Tibial nerve (tissue), 4 donors: ENCODE measurements at regions not wholly inside any gene's neighbourhood (a gene's known extent, or its start where the extent isn't known, plus 50 kb on each side); places are given as distances from the start of the nearest gene placed in this dataset.
"Not testable (repeated sequence)": the region's sequence is repeated elsewhere in the genome, so short reads cannot be mapped to it uniquely, and the experiment has no call there.

Experiments
- DNase-seq, 2 donors: peaks; one replicate each; pipeline ENCODE4 v3.0.0-alpha.2; 2019; ENCODE audit warnings: low spot score in 2 of 2
- H3K27ac ChIP-seq, 4 donors: fragments of 200-600 bp; sonication (generic) in 3 of 4; one replicate each; pipeline ENCODE4 v1.5.1; 2017 to 2019; ENCODE audit warnings: mild to moderate bottlenecking in 1 of 4
- H3K27me3 ChIP-seq, 2 donors: fragments of 200-600 bp; sonication (generic) in 1 of 2; one replicate each; pipeline versions ENCODE4 v1.5.1 to v1.6.0; 2017 to 2019
- H3K36me3 ChIP-seq, 3 donors: fragments of 200-600 bp; sonication (generic); one replicate each; pipeline ENCODE4 v1.5.1; 2018 to 2019
- H3K4me1 ChIP-seq, 4 donors: fragments of 200-600 bp; sonication (generic) in 3 of 4; one replicate each; pipeline ENCODE4 v1.5.1; 2017 to 2019
- H3K4me3 ChIP-seq, 4 donors: fragments of 200-600 bp; sonication (generic) in 3 of 4; one replicate each; pipeline ENCODE4 v1.5.1; 2017 to 2019; ENCODE audit warnings: mild to moderate bottlenecking in 1 of 4, moderate library complexity in 1 of 4
- H3K9me3 ChIP-seq, 4 donors: fragments of 200-600 bp; sonication (generic) in 3 of 4; one replicate each; pipeline ENCODE4 v1.5.1; 2017 to 2019
- EP300 ChIP-seq, 2 donors: sonication (generic); formaldehyde crosslinking; IDR thresholded peaks; one replicate each; pipeline ENCODE4 v1.6.1; 2017; ENCODE audit warnings: antibody characterized with exemption in 2 of 2, mild to moderate bottlenecking in 1 of 2
- POLR2A ChIP-seq, 2 donors: fragments of 450-650 bp; IDR thresholded peaks; one replicate each; pipeline ENCODE4 v1.6.1; 2017; ENCODE audit warnings: antibody characterized with exemption in 2 of 2, mild to moderate bottlenecking in 2 of 2, moderate library complexity in 2 of 2
- WGBS, 2 donors: methylation state at CpG; one replicate each; pipeline ENCODE4 v1.1.5; 2018; 5-methylcytosine and 5-hydroxymethylcytosine counted together
- TF ChIP-seq, protein P1 (sequence below), 5 experiments: fragments of 200-600 bp in 3 of 5; fragments of 450-650 bp in 2 of 5; sonication (generic) in 3 of 5; IDR thresholded peaks; one replicate each; pipeline ENCODE4 v1.5.1; 2016 to 2019; ENCODE audit warnings: antibody characterized with exemption in 5 of 5, mild to moderate bottlenecking in 3 of 5, moderate library complexity in 2 of 5

DNA sequence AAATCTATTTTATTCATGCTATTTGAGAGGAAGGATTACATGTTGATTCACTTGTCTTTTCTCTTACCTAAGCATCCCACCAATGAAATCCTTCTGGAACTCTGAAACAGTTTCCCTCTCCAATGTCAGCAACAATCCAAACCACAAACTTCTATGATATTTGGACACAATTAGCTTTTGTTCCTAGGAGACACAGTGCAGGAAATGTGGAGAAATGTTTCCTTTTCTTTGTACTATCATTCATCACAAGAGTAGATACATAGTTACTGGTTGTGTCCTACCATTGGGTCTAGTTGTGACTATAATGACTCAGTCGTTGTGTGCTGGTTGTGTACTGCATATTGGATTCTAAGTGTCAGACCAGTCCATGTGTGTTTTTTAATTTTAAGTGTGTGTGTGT is 156.8 kb upstream of the MAGI2 start:
- H3K27ac ChIP-seq = no peak overlapping the region
- no peaks in the 10 kb centered on the region for H3K36me3 ChIP-seq
- WGBS, 2 donors = 9 to 11% methylated on average over 1 of the region's 1 CpG
- TF ChIP-seq, protein P1, sequence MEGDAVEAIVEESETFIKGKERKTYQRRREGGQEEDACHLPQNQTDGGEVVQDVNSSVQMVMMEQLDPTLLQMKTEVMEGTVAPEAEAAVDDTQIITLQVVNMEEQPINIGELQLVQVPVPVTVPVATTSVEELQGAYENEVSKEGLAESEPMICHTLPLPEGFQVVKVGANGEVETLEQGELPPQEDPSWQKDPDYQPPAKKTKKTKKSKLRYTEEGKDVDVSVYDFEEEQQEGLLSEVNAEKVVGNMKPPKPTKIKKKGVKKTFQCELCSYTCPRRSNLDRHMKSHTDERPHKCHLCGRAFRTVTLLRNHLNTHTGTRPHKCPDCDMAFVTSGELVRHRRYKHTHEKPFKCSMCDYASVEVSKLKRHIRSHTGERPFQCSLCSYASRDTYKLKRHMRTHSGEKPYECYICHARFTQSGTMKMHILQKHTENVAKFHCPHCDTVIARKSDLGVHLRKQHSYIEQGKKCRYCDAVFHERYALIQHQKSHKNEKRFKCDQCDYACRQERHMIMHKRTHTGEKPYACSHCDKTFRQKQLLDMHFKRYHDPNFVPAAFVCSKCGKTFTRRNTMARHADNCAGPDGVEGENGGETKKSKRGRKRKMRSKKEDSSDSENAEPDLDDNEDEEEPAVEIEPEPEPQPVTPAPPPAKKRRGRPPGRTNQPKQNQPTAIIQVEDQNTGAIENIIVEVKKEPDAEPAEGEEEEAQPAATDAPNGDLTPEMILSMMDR (IDR thresholded peaks at IDR 0.05) = no peak
- TF ChIP-seq EP300 (IDR thresholded peaks at IDR 0.05) = no peak
- no peak for TF ChIP-seq POLR2A (IDR thresholded peaks at IDR 0.05)
- H3K4me3 ChIP-seq = no peak overlapping the region
- no peak for DNase-seq
- no peaks in the 10 kb centered on the region for H3K27me3 ChIP-seq
- no peaks in the 10 kb centered on the region for H3K9me3 ChIP-seq
- peaks cover 0 to 7% (median 4%) of the 10 kb centered on the region in 4 donors for H3K4me1 ChIP-seq

DNA sequence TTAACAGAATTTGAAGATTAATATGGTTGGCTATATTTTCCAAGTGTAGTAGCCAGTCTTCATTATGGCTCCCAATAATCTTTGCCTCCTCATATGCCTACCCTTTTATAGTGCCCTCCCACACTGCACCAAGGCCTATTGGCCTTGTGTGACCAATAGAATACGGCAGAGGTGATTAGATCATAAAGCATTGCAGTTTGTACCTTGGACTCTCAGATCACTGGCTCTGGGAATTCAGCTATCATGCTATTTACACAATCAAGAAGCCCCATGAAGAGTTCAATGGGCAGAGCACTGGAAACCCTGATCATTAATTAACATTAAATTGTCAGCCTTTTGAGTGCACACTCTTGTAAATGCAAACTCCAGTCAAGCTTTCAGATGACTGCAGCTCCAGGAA is 154.5 kb upstream of the MAGI2 start:
- no peak for DNase-seq
- Histone ChIP-seq H3K9me3 (no peaks in the 10 kb centered on the region), H3K27me3 (no peaks in the 10 kb centered on the region), H3K36me3 (no peaks in the 10 kb centered on the region), H3K4me3 (no peak overlapping the region), H3K4me1 (peaks cover 0 to 7% (median 4%) of the 10 kb centered on the region in 4 donors), H3K27ac (no peak overlapping the region)
- WGBS, 2 donors = 89 to 97% methylated on average over 1 of the region's 1 CpG
- TF ChIP-seq, protein P1 (IDR thresholded peaks at IDR 0.05) = no peak
- no peak for TF ChIP-seq POLR2A (IDR thresholded peaks at IDR 0.05)
- no peak for TF ChIP-seq EP300 (IDR thresholded peaks at IDR 0.05)

DNA sequence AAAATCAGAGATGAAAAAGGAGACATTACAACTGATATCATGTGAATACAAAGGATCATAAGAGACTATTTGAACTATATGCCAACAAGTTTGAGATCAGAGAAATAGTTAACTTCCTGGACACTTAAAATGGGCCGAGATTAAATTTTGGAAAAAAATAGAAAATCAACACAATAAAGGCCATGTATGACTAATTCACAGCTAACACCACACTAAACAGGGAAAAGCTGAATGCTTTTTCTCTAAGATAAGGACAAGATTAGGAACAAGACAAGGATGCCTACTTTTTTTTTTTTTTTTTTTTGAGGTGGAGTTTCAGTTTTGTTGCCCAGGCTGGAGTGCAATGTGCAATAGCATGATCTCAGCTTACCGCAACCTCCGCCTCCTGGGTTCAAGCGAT is 151.4 kb upstream of the MAGI2 start:
- WGBS, 2 donors = 71 to 74% methylated on average over 4 of the region's 4 CpGs
- no peaks in the 10 kb centered on the region for H3K4me1 ChIP-seq
- TF ChIP-seq, protein P1 (IDR thresholded peaks at IDR 0.05) = no peak
- TF ChIP-seq POLR2A (IDR thresholded peaks at IDR 0.05) (no peak), EP300 (IDR thresholded peaks at IDR 0.05) (no peak)

DNA sequence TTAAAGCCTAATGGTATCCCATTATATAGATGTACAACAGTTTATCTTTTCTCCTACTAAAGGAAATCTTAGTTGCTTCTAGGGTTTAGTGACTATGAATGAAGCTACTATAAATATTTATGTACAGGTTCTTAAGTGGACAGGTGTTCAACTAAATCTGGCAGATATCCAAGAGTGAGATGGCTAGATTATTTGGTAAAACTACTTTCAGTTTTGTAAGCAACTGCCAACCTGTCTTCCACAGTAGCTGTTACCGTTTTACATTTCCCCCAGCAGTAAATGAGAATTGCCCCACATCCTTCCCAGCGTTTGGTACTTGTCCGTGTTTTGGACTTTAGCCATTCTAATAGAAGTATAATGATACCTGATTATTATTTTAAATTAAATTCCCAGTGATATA is 144.9 kb upstream of the MAGI2 start:
- H3K27ac ChIP-seq = no peak overlapping the region
- no peak for DNase-seq
- WGBS, 2 donors = 75 to 81% methylated on average over 3 of the region's 3 CpGs
- no peaks in the 10 kb centered on the region for H3K27me3 ChIP-seq
- H3K36me3 ChIP-seq = no peaks in the 10 kb centered on the region
- no peaks in the 10 kb centered on the region for H3K9me3 ChIP-seq
- H3K4me1 ChIP-seq = peaks cover 0 to 4% (median 0%) of the 10 kb centered on the region in 4 donors
- TF ChIP-seq EP300 (IDR thresholded peaks at IDR 0.05) = no peak
- TF ChIP-seq, protein P1 (IDR thresholded peaks at IDR 0.05) = no peak
- no peak for TF ChIP-seq POLR2A (IDR thresholded peaks at IDR 0.05)
- H3K4me3 ChIP-seq = no peak overlapping the region

More for the DNA sequence above, 151.4 kb upstream of the MAGI2 start:
- H3K4me3 ChIP-seq = no peak overlapping the region
- H3K9me3 ChIP-seq = no peaks in the 10 kb centered on the region
- no peak overlapping the region for H3K27ac ChIP-seq
- no peaks in the 10 kb centered on the region for H3K27me3 ChIP-seq
- no peaks in the 10 kb centered on the region for H3K36me3 ChIP-seq
- no peak for DNase-seq

DNA sequence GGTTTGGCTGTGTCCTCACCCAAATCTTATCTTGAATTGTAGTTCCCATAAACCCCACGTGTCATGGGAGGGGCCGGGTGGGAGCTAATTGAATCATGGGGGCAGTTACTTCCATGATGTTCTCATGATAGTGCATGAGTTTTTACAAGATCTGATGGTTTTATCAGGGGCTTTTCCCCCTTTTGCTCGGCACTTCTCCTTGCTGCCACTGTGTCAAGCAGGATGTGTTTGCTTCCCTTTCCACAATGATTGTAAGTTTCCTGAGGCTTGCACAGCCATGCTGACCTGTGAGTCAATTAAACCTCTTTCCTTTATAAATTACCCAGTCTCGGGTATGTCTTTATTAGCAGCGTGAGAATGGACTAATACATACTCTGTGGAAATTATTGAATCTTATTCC is 141.2 kb upstream of the MAGI2 start:
- DNase-seq = not testable (repeated sequence)

DNA sequence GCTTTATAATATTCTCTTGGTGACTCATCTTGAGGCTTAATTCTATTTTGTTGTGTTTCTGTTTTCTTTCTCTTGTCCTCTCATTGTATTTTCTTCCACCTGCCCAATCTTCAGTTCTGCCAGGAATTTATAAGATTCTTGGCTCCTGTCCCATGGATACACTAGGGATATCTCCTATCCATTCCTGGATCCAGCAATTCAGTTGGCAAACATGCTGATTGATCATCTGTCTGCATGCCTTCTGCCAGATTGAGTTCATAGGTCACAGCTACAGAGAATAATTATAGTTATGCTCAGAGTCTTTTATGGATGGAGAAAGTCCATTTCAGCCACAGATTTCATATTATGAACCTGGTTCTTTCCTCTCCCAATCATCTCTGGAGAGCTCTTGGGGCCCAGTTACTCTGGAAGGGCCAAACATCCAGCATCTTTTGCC is 140.4 kb upstream of the MAGI2 start:
- H3K4me1 ChIP-seq = peaks cover 0 to 4% (median 0%) of the 10 kb centered on the region in 4 donors
- H3K27me3 ChIP-seq = no peaks in the 10 kb centered on the region
- H3K9me3 ChIP-seq = no peaks in the 10 kb centered on the region
- no peak overlapping the region for H3K27ac ChIP-seq
- H3K4me3 ChIP-seq = no peak overlapping the region
- H3K36me3 ChIP-seq = no peaks in the 10 kb centered on the region
- no peak for DNase-seq
- TF ChIP-seq POLR2A (IDR thresholded peaks at IDR 0.05) (no peak), EP300 (IDR thresholded peaks at IDR 0.05) (no peak)
- TF ChIP-seq, protein P1 (IDR thresholded peaks at IDR 0.05) = no peak

More for the DNA sequence above, 141.2 kb upstream of the MAGI2 start:
- 52 to 55% methylated on average over 5 of the region's 5 CpGs for WGBS, 2 donors
- not testable (repeated sequence) for H3K27ac ChIP-seq, H3K27me3 ChIP-seq, H3K4me1 ChIP-seq, H3K9me3 ChIP-seq, H3K4me3 ChIP-seq, H3K36me3 ChIP-seq
